ENCODE measurements at regions not wholly inside any gene's neighbourhood (a gene's known extent, or its start where the extent isn't known, plus 50 kb on each side); places are given as distances from the start of the nearest gene placed in this dataset.

DNA sequence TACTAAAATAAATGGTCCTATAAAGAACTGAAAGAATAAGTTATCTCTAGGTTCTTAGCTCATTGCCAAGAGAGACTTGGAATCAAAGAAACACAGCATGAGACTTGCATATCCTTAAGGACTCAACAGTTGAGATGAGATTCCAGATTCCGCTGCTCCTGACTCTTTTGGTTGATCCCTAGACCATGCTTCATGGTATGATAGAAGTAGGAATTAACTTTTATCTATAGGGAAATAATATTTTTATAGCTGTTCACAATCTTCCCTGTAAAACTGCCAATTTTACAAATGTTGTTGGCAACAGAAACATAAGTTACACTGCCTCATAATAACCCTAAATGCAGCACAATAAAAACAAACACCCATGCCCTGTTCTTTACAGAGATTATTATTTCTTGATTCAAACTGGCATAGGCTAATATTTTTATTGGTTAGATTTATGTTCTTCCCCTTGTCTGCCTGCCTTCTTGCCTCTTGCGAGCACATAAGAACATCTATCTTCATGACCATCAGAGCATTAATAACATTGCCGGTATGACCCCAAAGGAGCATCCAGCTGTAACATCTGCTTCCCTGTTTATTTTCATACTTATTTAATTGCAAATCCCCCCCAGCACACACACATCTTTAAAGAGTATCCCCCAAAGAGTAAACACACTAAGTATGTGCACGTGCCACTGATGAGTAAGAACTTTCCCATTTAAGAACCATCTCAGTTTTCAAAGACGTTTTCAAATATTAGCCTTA is 735.7 kb upstream of the SLC8A1 start:
- no peak for TF ChIP-seq POLR2A (IDR thresholded peaks at IDR 0.05)
- TF ChIP-seq, protein P1, sequence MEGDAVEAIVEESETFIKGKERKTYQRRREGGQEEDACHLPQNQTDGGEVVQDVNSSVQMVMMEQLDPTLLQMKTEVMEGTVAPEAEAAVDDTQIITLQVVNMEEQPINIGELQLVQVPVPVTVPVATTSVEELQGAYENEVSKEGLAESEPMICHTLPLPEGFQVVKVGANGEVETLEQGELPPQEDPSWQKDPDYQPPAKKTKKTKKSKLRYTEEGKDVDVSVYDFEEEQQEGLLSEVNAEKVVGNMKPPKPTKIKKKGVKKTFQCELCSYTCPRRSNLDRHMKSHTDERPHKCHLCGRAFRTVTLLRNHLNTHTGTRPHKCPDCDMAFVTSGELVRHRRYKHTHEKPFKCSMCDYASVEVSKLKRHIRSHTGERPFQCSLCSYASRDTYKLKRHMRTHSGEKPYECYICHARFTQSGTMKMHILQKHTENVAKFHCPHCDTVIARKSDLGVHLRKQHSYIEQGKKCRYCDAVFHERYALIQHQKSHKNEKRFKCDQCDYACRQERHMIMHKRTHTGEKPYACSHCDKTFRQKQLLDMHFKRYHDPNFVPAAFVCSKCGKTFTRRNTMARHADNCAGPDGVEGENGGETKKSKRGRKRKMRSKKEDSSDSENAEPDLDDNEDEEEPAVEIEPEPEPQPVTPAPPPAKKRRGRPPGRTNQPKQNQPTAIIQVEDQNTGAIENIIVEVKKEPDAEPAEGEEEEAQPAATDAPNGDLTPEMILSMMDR (IDR thresholded peaks at IDR 0.05): no peak
- TF ChIP-seq EP300 (IDR thresholded peaks at IDR 0.05): no peak
